DOHH2 (cell line): ENCODE measurements at regions not wholly inside any gene's neighbourhood (a gene's known extent, or its start where the extent isn't known, plus 50 kb on each side); places are given as distances from the start of the nearest gene placed in this dataset.

Experiments used
- H3F3A ChIP-seq: fragments of 200-600 bp; sonication (generic), shearing (Covaris generic); 2 replicates; pipeline ENCODE4 v1.6.0; 2016; ENCODE audit warnings: antibody characterized with exemption, mild to moderate bottlenecking; ENCODE audit not compliant: control insufficient read depth, insufficient read depth
- H3K27ac ChIP-seq: fragments of 200-600 bp; sonication (generic); 2 replicates; pipeline ENCODE4 v1.5.1; 2014; ENCODE audit warnings: low read depth, mild to moderate bottlenecking, low read length, moderate library complexity
- H3K27me3 ChIP-seq: fragments of 200-600 bp; sonication (generic); 2 replicates; pipeline ENCODE4 v1.6.1; 2014; ENCODE audit warnings: mild to moderate bottlenecking, low read length, mixed read lengths; ENCODE audit not compliant: control insufficient read depth
- H3K36me3 ChIP-seq: fragments of 200-600 bp; sonication (generic); 2 replicates; pipeline ENCODE4 v1.6.1; 2014; ENCODE audit warnings: mild to moderate bottlenecking, low read length, moderate library complexity, mixed read lengths; ENCODE audit not compliant: control insufficient read depth
- H3K4me1 ChIP-seq: fragments of 200-600 bp; sonication (generic); 2 replicates; pipeline ENCODE4 v1.6.1; 2014; ENCODE audit warnings: mild to moderate bottlenecking, low read length, mixed read lengths; ENCODE audit not compliant: control insufficient read depth
- H3K4me2 ChIP-seq: fragments of 200-600 bp; sonication (generic); 2 replicates; pipeline ENCODE4 v1.6.0; 2014; ENCODE audit warnings: mild to moderate bottlenecking, low read length, moderate library complexity
- H3K4me3 ChIP-seq: fragments of 200-600 bp; sonication (generic); 2 replicates; pipeline ENCODE4 v1.5.1; 2014; ENCODE audit warnings: mild to moderate bottlenecking, low read length, mixed read lengths
- H3K79me2 ChIP-seq: fragments of 200-600 bp; sonication (generic); 2 replicates; pipeline ENCODE4 v1.6.1; 2014; ENCODE audit warnings: mild to moderate bottlenecking, low read length, mixed read lengths; ENCODE audit not compliant: control insufficient read depth
- H3K9me2 ChIP-seq: fragments of 200-600 bp; sonication (generic); replicated peaks from 2 replicates; pipeline ENCODE4 v1.6.1; 2014; ENCODE audit warnings: mild to moderate bottlenecking, low read length, mixed read lengths; ENCODE audit not compliant: control insufficient read depth
- H3K9me3 ChIP-seq: fragments of 200-600 bp; sonication (generic); 2 replicates; pipeline ENCODE4 v1.6.1; 2014; ENCODE audit warnings: antibody characterized with exemption, low read length, mixed read lengths; ENCODE audit not compliant: control insufficient read depth, insufficient read depth
- H4K20me1 ChIP-seq: fragments of 200-600 bp; sonication (generic); 2 replicates; pipeline ENCODE4 v1.6.0; 2014; ENCODE audit warnings: low read depth, mild to moderate bottlenecking, antibody characterized with exemption, low read length, moderate library complexity; ENCODE audit not compliant: control insufficient read depth, insufficient read depth
- CTCF ChIP-seq: fragments of 200-600 bp; sonication (generic); IDR thresholded peaks from one replicate; pipeline ENCODE4 v1.5.1; 2014; ENCODE audit warnings: antibody characterized with exemption, mild to moderate bottlenecking, low read depth, low read length; ENCODE audit not compliant: poor library complexity, severe bottlenecking
- EZH2phosphoT487 ChIP-seq: fragments of 200-600 bp; sonication (generic); IDR thresholded peaks from 2 replicates; pipeline ENCODE4 v1.6.1; 2017; ENCODE audit warnings: borderline replicate concordance, mild to moderate bottlenecking, antibody characterized with exemption, low read length, moderate library complexity, mixed read lengths

GRCh38 chr20:19868441-19868840 is 110.4 kb downstream of the RIN2 start:
- Histone ChIP-seq H3K4me2 (no peak overlapping the region), H3K27me3 (no peaks in the 10 kb centered on the region), H3K9me3 (no peaks in the 10 kb centered on the region), H3F3A (no peaks in the 10 kb centered on the region), H3K4me3 (no peak overlapping the region), H3K4me1 (no peaks in the 10 kb centered on the region), H3K79me2 (no peaks in the 10 kb centered on the region), H3K9me2 (no peaks in the 10 kb centered on the region), H3K36me3 (no peaks in the 10 kb centered on the region), H3K27ac (no peak overlapping the region), H4K20me1 (no peaks in the 10 kb centered on the region)
- TF ChIP-seq CTCF (no peak), EZH2phosphoT487 (no peak)

GRCh38 chr20:19872001-19872400 is 113.9 kb downstream of the RIN2 start:
- H3K9me2 ChIP-seq: no peaks in the 10 kb centered on the region
- TF ChIP-seq EZH2phosphoT487 (no peak), CTCF (no peak)

GRCh38 chr20:19874040-19874727 is 116.1 kb downstream of the RIN2 start:
- no peak overlapping the region for H3K4me2 ChIP-seq
- no peaks in the 10 kb centered on the region for H3K9me3 ChIP-seq
- H3K79me2 ChIP-seq: no peaks in the 10 kb centered on the region
- H3K4me1 ChIP-seq: no peaks in the 10 kb centered on the region
- H3F3A ChIP-seq: no peaks in the 10 kb centered on the region
- H3K4me3 ChIP-seq: no peak overlapping the region
- no peaks in the 10 kb centered on the region for H3K9me2 ChIP-seq
- TF ChIP-seq EZH2phosphoT487: no peak
- TF ChIP-seq CTCF: no peak
- H3K27ac ChIP-seq: no peak overlapping the region
- H3K27me3 ChIP-seq: no peaks in the 10 kb centered on the region
- no peaks in the 10 kb centered on the region for H3K36me3 ChIP-seq
- no peaks in the 10 kb centered on the region for H4K20me1 ChIP-seq

More at GRCh38 chr20:19872001-19872400, 113.9 kb downstream of the RIN2 start:
- Histone ChIP-seq H3K4me3 (no peak overlapping the region), H3K4me2 (no peak overlapping the region), H3F3A (no peaks in the 10 kb centered on the region), H3K36me3 (no peaks in the 10 kb centered on the region), H3K27me3 (no peaks in the 10 kb centered on the region), H3K9me3 (no peaks in the 10 kb centered on the region), H4K20me1 (no peaks in the 10 kb centered on the region), H3K79me2 (no peaks in the 10 kb centered on the region), H3K4me1 (no peaks in the 10 kb centered on the region), H3K27ac (no peak overlapping the region)
